MCF 10A (cell line): ENCODE measurements at regions not wholly inside any gene's neighbourhood (a gene's known extent, or its start where the extent isn't known, plus 50 kb on each side); places are given as distances from the start of the nearest gene placed in this dataset.

Experiments
- BruUV-seq: library from RNA; stranded (reverse); fragments of 400-500 nt; replicated peaks from 2 replicates; lab custom pipeline; 2021; lab: Mats Ljungman, UMichigan
- CTCF ChIA-PET: fragments of 300-600 bp; sonication (Branson Sonifier 250); formaldehyde crosslinking; extraction: SDS; loops from one replicate; lab custom pipeline; 2021; ENCODE audit warnings: antibody characterized with exemption, inconsistent platforms; lab: Yijun Ruan, JAX
- POLR2A ChIA-PET: fragments of 300-600, 350-650 bp; sonication (Branson Sonifier 250); formaldehyde crosslinking; extraction: SDS; loops from one replicate; lab custom pipeline; 2020; ENCODE audit warnings: antibody characterized with exemption, inconsistent platforms; lab: Yijun Ruan, JAX
- DNase-seq: peaks from one replicate; pipeline ENCODE4 v3.0.0-alpha.2; 2018; ENCODE audit not compliant: unreplicated experiment
- H3K27ac Mint-ChIP-seq: one replicate; pipeline ENCODE4 v1.8.0; 2022; ENCODE audit warnings: mild to moderate bottlenecking, low read depth, mixed read lengths; ENCODE audit not compliant: unreplicated experiment
- H3K27me3 Mint-ChIP-seq: one replicate; pipeline ENCODE4 v1.8.0; 2022; ENCODE audit warnings: mixed read lengths; ENCODE audit not compliant: insufficient read depth, unreplicated experiment
- H3K36me3 Mint-ChIP-seq: one replicate; pipeline ENCODE4 v1.8.0; 2022; ENCODE audit warnings: mild to moderate bottlenecking, moderate library complexity, mixed read lengths; ENCODE audit not compliant: insufficient read depth, unreplicated experiment
- H3K4me1 Mint-ChIP-seq: one replicate; pipeline ENCODE4 v1.8.0; 2022; ENCODE audit warnings: mixed read lengths; ENCODE audit not compliant: insufficient read depth, unreplicated experiment
- H3K4me3 Mint-ChIP-seq: one replicate; pipeline ENCODE4 v1.8.0; 2022; ENCODE audit warnings: mild to moderate bottlenecking, moderate library complexity, mixed read lengths; ENCODE audit not compliant: unreplicated experiment
- H3K9me3 Mint-ChIP-seq: one replicate; pipeline ENCODE4 v1.8.0; 2022; ENCODE audit warnings: mixed read lengths; ENCODE audit not compliant: unreplicated experiment
- intact Hi-C: fragments of 100-400 bp; cut with micrococcal nuclease; formaldehyde crosslinking; loops from 2 replicates; pipeline ENCODE4 v1.14.1; 2022
- TF ChIP-seq, protein P1 (sequence below): fragments of 200-600 bp; IDR thresholded peaks from one replicate; pipeline ENCODE4 v1.8.0; 2022; ENCODE audit warnings: antibody characterized with exemption, mild to moderate bottlenecking; ENCODE audit not compliant: unreplicated experiment

DNA sequence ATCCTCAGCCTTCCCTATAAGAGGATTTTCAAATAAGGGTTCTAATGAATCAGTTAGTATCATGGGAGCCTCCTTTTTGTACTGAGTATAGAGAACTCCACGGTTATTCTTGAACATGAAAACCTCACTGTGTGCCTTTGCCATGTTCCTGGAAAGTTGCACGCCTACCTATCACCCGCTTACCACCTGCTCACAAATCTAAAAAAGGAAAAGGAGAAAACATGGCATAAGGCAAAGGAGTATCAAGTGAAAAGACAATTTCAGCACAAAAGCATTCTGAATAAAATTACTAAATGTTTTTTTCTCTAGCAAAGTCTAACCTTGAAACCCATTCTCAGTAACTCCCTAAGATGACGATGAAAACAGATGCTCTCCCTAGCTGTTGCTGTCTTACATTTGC, 511.8 kb upstream of the API5 start:
- intact Hi-C loops = no loop called here

GRCh38 chr11:42802201-42802899, 509.4 kb upstream of the API5 start:
- no peaks in the 10 kb centered on the region for H3K27me3 Mint-ChIP-seq
- POLR2A ChIA-PET = interaction anchor here (0.6 kb wide), 1 partner anchor 263 kb away, joined by 3 read pairs; no protein-coding TSS in a partner anchor
- BruUV-seq = no TSS peak
- peak overlapping the region; percentile 26 for H3K4me3 Mint-ChIP-seq
- TF ChIP-seq, protein P1, sequence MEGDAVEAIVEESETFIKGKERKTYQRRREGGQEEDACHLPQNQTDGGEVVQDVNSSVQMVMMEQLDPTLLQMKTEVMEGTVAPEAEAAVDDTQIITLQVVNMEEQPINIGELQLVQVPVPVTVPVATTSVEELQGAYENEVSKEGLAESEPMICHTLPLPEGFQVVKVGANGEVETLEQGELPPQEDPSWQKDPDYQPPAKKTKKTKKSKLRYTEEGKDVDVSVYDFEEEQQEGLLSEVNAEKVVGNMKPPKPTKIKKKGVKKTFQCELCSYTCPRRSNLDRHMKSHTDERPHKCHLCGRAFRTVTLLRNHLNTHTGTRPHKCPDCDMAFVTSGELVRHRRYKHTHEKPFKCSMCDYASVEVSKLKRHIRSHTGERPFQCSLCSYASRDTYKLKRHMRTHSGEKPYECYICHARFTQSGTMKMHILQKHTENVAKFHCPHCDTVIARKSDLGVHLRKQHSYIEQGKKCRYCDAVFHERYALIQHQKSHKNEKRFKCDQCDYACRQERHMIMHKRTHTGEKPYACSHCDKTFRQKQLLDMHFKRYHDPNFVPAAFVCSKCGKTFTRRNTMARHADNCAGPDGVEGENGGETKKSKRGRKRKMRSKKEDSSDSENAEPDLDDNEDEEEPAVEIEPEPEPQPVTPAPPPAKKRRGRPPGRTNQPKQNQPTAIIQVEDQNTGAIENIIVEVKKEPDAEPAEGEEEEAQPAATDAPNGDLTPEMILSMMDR = no peak
- CTCF ChIA-PET = interaction anchor here (0.7 kb wide), 1 partner anchor 409 kb away, joined by 3 read pairs; no protein-coding TSS in a partner anchor
- H3K4me1 Mint-ChIP-seq = peaks cover 10% of the 10 kb centered on the region
- no peak for DNase-seq
- no peaks in the 10 kb centered on the region for H3K36me3 Mint-ChIP-seq
- H3K9me3 Mint-ChIP-seq = peaks cover 5% of the 10 kb centered on the region
- no peak overlapping the region for H3K27ac Mint-ChIP-seq
- intact Hi-C loops = no loop called here

More for the DNA sequence above, 511.8 kb upstream of the API5 start:
- no peak for DNase-seq
- no peaks in the 10 kb centered on the region for H3K36me3 Mint-ChIP-seq
- ChIA-PET CTCF (no interaction called here), POLR2A (interaction anchor here (1.2 kb wide), 1 partner anchor 100 kb away, joined by 3 read pairs; no protein-coding TSS in a partner anchor)
- no peak overlapping the region for H3K4me3 Mint-ChIP-seq
- no peak overlapping the region for H3K27ac Mint-ChIP-seq
- H3K4me1 Mint-ChIP-seq = peaks cover 10% of the 10 kb centered on the region
- H3K27me3 Mint-ChIP-seq = no peaks in the 10 kb centered on the region
- TF ChIP-seq, protein P1 = no peak
- H3K9me3 Mint-ChIP-seq = peaks cover 5% of the 10 kb centered on the region
- no TSS peak for BruUV-seq

DNA sequence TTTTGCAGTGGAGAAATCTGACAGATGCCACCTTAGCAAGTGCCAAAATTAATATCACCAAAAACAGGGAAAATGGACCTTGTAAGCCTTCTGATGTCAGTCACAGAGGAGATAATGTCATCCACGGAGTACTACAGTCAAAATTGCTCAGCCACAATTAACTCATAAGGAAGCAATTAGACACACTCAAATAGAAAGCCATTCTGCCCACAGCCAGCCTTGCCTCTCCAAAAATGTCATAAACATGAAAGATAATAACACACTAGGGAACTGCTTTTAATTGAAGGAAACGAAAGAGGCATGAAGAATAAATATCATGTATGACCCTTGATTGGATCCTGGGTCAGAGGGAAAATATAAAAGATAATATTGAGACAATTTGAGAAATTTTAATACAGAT, 505.6 kb upstream of the API5 start:
- DNase-seq = no peak
- Mint-ChIP-seq H3K27me3 (no peaks in the 10 kb centered on the region), H3K27ac (no peak overlapping the region), H3K9me3 (no peaks in the 10 kb centered on the region), H3K4me3 (no peak overlapping the region), H3K36me3 (no peaks in the 10 kb centered on the region), H3K4me1 (peaks cover 10% of the 10 kb centered on the region)
- intact Hi-C loops = no loop called here
- CTCF ChIA-PET = no interaction called here
- no TSS peak for BruUV-seq
- POLR2A ChIA-PET = no interaction called here
- TF ChIP-seq, protein P1 = no peak

DNA sequence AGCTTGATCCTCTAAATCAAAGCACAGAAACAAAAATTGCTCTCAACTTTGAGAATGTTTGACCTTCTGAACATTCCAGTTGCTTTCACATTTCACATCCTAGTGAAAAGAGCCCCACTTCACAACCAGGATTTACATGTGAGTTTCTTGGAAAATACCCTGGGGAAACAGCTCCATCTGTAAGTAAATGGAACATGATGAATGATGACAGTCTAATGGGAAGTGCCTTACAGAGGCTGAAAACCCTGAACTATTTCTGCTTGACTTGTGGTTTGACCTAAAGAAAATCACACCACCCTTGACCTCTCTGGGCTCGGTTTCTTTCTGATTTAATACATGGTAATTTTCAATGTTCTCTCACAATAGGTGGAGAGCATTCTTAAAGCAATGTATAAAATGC, 499.4 kb upstream of the API5 start:
- BruUV-seq = no TSS peak
- TF ChIP-seq, protein P1 = no peak
- Mint-ChIP-seq H3K36me3 (no peaks in the 10 kb centered on the region), H3K27me3 (no peaks in the 10 kb centered on the region), H3K4me3 (no peak overlapping the region), H3K27ac (no peak overlapping the region), H3K9me3 (no peaks in the 10 kb centered on the region), H3K4me1 (no peaks in the 10 kb centered on the region)
- DNase-seq = no peak
- intact Hi-C loops = no loop called here
- CTCF ChIA-PET = interaction anchor here (1.1 kb wide), 1 partner anchor 8 kb away, joined by 3 read pairs; no protein-coding TSS in a partner anchor
- POLR2A ChIA-PET = no interaction called here
